ENCODE measurements at regions not wholly inside any gene's neighbourhood (a gene's known extent, or its start where the extent isn't known, plus 50 kb on each side); places are given as distances from the start of the nearest gene placed in this dataset.
"Not testable (repeated sequence)": the region's sequence is repeated elsewhere in the genome, so short reads cannot be mapped to it uniquely, and the experiment has no call there.

GRCh38 chr9:87422999-87423398 lies 74.7 kb upstream of the DAPK1 start:
- Histone ChIP-seq H3K79me2 (ENCODE audit: insufficient read depth, low read depth, low read length) (no peaks in the 10 kb centered on the region), H3K27ac (ENCODE audit: low read depth, low read length, poor library complexity, severe bottlenecking) (no peak overlapping the region), H3K4me3 (ENCODE audit: low read depth, low read length, poor library complexity, severe bottlenecking) (no peak overlapping the region), H3K36me3 (ENCODE audit: insufficient read depth, low read length) (no peaks in the 10 kb centered on the region), H3K9me2 (ENCODE audit: insufficient read depth, low read length) (no peaks in the 10 kb centered on the region), H4K20me1 (ENCODE audit: insufficient read depth, low read length) (no peaks in the 10 kb centered on the region), H2AFZ (ENCODE audit: low read length) (no peak overlapping the region), H3K9me3 (ENCODE audit: low read length) (peaks cover 5% of the 10 kb centered on the region; the same call in 1 of the 2 replicates), H3K4me2 (ENCODE audit: low read length) (no peak overlapping the region), H3K4me1 (ENCODE audit: insufficient read depth, low read length, poor library complexity, severe bottlenecking) (no peaks in the 10 kb centered on the region)
- no TSS peak for BruUV-seq (replicated peaks)
- intact Hi-C loops (cut with micrococcal nuclease; ENCODE audit: unreplicated experiment) = no loop called here
- ChIA-PET CTCF (ENCODE audit: unreplicated experiment) (no interaction called here), POLR2A (no interaction called here)
- no peak for TF ChIP-seq CTCF (conservative IDR thresholded peaks at IDR 0.05; ENCODE audit: low read length)
- no peak for TF ChIP-seq EZH2phosphoT487 (IDR thresholded peaks at IDR 0.05; ENCODE audit: borderline replicate concordance, low read depth, low read length)
- DNase-seq (ENCODE audit: low spot score) = no peak

- H2AFZ ChIP-seq (ENCODE audit: low read length); H3K4me2 ChIP-seq (ENCODE audit: low read length); H3K4me1 ChIP-seq (ENCODE audit: insufficient read depth, low read length, poor library complexity, severe bottlenecking); H3K36me3 ChIP-seq (ENCODE audit: insufficient read depth, low read length); H3K4me3 ChIP-seq (ENCODE audit: low read depth, low read length, poor library complexity, severe bottlenecking); H3K9me3 ChIP-seq (ENCODE audit: low read length); POLR2A ChIA-PET; DNase-seq (ENCODE audit: low spot score); H3K9me2 ChIP-seq (ENCODE audit: insufficient read depth, low read length); H3K79me2 ChIP-seq (ENCODE audit: insufficient read depth, low read depth, low read length); intact Hi-C loops (cut with micrococcal nuclease; ENCODE audit: unreplicated experiment); H4K20me1 ChIP-seq (ENCODE audit: insufficient read depth, low read length); CTCF ChIA-PET (ENCODE audit: unreplicated experiment); H3K27ac ChIP-seq (ENCODE audit: low read depth, low read length, poor library complexity, severe bottlenecking); BruUV-seq (replicated peaks): not testable (repeated sequence)
Observed at GRCh38 chr9:87423885-87424284, 73.8 kb upstream of the DAPK1 start.

GRCh38 chr9:87425202-87425601 lies 72.5 kb upstream of the DAPK1 start:
- no peak overlapping the region for H3K4me2 ChIP-seq (ENCODE audit: low read length)
- DNase-seq (ENCODE audit: low spot score) = no peak
- H3K79me2 ChIP-seq (ENCODE audit: insufficient read depth, low read depth, low read length) = no peaks in the 10 kb centered on the region
- CTCF ChIA-PET (ENCODE audit: unreplicated experiment) = no interaction called here
- no peaks in the 10 kb centered on the region for H3K9me2 ChIP-seq (ENCODE audit: insufficient read depth, low read length)
- H3K4me1 ChIP-seq (ENCODE audit: insufficient read depth, low read length, poor library complexity, severe bottlenecking) = no peaks in the 10 kb centered on the region
- no peak overlapping the region for H3K4me3 ChIP-seq (ENCODE audit: low read depth, low read length, poor library complexity, severe bottlenecking)
- H4K20me1 ChIP-seq (ENCODE audit: insufficient read depth, low read length) = no peaks in the 10 kb centered on the region
- TF ChIP-seq CTCF (conservative IDR thresholded peaks at IDR 0.05; ENCODE audit: low read length) (no peak), EZH2phosphoT487 (IDR thresholded peaks at IDR 0.05; ENCODE audit: borderline replicate concordance, low read depth, low read length) (no peak)
- no peak overlapping the region for H3K27ac ChIP-seq (ENCODE audit: low read depth, low read length, poor library complexity, severe bottlenecking)
- POLR2A ChIA-PET = no interaction called here
- peaks cover 5% of the 10 kb centered on the region; the same call in 1 of the 2 replicates for H3K9me3 ChIP-seq (ENCODE audit: low read length)
- H2AFZ ChIP-seq (ENCODE audit: low read length) = no peak overlapping the region
- no TSS peak for BruUV-seq (replicated peaks)
- no peaks in the 10 kb centered on the region for H3K36me3 ChIP-seq (ENCODE audit: insufficient read depth, low read length)
- intact Hi-C loops (cut with micrococcal nuclease; ENCODE audit: unreplicated experiment) = no loop called here

Data from OCI-LY7 (cell line).